SK-N-MC (cell line): ENCODE measurements at regions not wholly inside any gene's neighbourhood (a gene's known extent, or its start where the extent isn't known, plus 50 kb on each side); places are given as distances from the start of the nearest gene placed in this dataset.

Source experiments
- EZH2 ChIP-seq: fragments of 200-600 bp; sonication (generic); IDR thresholded peaks from one replicate; pipeline ENCODE4 v1.6.1; 2017; ENCODE audit warnings: antibody characterized with exemption
- POLR2AphosphoS5 ChIP-seq: IDR thresholded peaks from 2 replicates; pipeline ENCODE4 v1.6.1; 2012; ENCODE audit warnings: mild to moderate bottlenecking, low read depth, low read length, borderline replicate concordance

- no peak for TF ChIP-seq EZH2
- no peak for TF ChIP-seq POLR2AphosphoS5
Measured at GRCh38 chr1:69090752-69091151, 477.0 kb upstream of the LRRC7 start.
